HG02759 (cell line): ENCODE measurements at regions not wholly inside any gene's neighbourhood (a gene's known extent, or its start where the extent isn't known, plus 50 kb on each side); places are given as distances from the start of the nearest gene placed in this dataset.

Source experiments
- ATAC-seq: cut with Tn5 transposase; IDR thresholded peaks from one replicate; pipeline ENCODE4 v1.9.1; 2021; ENCODE audit warnings: mild to moderate bottlenecking, moderate library complexity; ENCODE audit not compliant: unreplicated experiment

GRCh38 chr3:151935446-151935845 lies 62.0 kb downstream of the SUCNR1 start:
- no peak for ATAC-seq

- ATAC-seq, result no peak
Measured at GRCh38 chr3:151940481-151940880, 67.0 kb downstream of the SUCNR1 start.

- ATAC-seq, result no peak
Measured at GRCh38 chr3:151943539-151943938, 70.1 kb downstream of the SUCNR1 start.

- no peak for ATAC-seq
Measured at GRCh38 chr3:151944356-151944755, 70.9 kb downstream of the SUCNR1 start.

GRCh38 chr3:151946606-151947005 lies 73.2 kb downstream of the SUCNR1 start:
- ATAC-seq, result no peak

- no peak for ATAC-seq
Measured at GRCh38 chr3:151949706-151950105, 76.3 kb downstream of the SUCNR1 start.

GRCh38 chr3:151955356-151955755 lies 81.9 kb downstream of the SUCNR1 start:
- no peak for ATAC-seq

- ATAC-seq, result no peak
Measured at GRCh38 chr3:151960961-151961580, 87.6 kb downstream of the SUCNR1 start.

GRCh38 chr3:151962352-151962751 lies 88.9 kb downstream of the SUCNR1 start:
- ATAC-seq, result no peak

- no peak for ATAC-seq
Measured at GRCh38 chr3:151962912-151963311, 89.5 kb downstream of the SUCNR1 start.

GRCh38 chr3:151964743-151965142 lies 91.3 kb downstream of the SUCNR1 start:
- no peak for ATAC-seq

- no peak for ATAC-seq
Measured at GRCh38 chr3:151969026-151969642, 95.7 kb downstream of the SUCNR1 start.

- ATAC-seq, result no peak
Measured at GRCh38 chr3:151971814-151972579, 98.6 kb downstream of the SUCNR1 start.

GRCh38 chr3:151974067-151974466 lies 100.6 kb downstream of the SUCNR1 start:
- ATAC-seq, result no peak

GRCh38 chr3:151976211-151977050 lies 103.0 kb downstream of the SUCNR1 start:
- no peak for ATAC-seq

GRCh38 chr3:151979906-151980305 lies 106.5 kb downstream of the SUCNR1 start:
- ATAC-seq, result no peak

- ATAC-seq, result no peak
Measured at GRCh38 chr3:151983538-151983937, 110.1 kb downstream of the SUCNR1 start.

- no peak for ATAC-seq
Measured at GRCh38 chr3:151985787-151986430, 112.5 kb downstream of the SUCNR1 start.

- ATAC-seq, result no peak
Measured at GRCh38 chr3:151987893-151988292, 114.5 kb downstream of the SUCNR1 start.

- no peak for ATAC-seq
Measured at GRCh38 chr3:151989621-151990020, 116.2 kb downstream of the SUCNR1 start.
